ENCODE measurements at regions not wholly inside any gene's neighbourhood (a gene's known extent, or its start where the extent isn't known, plus 50 kb on each side); places are given as distances from the start of the nearest gene placed in this dataset.

- TF ChIP-seq CTCF (IDR thresholded peaks at IDR 0.05 in 4 of 5, conservative IDR thresholded peaks at IDR 0.05 in 1 of 5) = no peak
- no peak for TF ChIP-seq POLR2A (IDR thresholded peaks at IDR 0.05)
Measured at GRCh38 chr2:193847991-193848390, 1653.3 kb upstream of the TMEFF2 start.
